ENCODE measurements at regions not wholly inside any gene's neighbourhood (a gene's known extent, or its start where the extent isn't known, plus 50 kb on each side); places are given as distances from the start of the nearest gene placed in this dataset.

DNA sequence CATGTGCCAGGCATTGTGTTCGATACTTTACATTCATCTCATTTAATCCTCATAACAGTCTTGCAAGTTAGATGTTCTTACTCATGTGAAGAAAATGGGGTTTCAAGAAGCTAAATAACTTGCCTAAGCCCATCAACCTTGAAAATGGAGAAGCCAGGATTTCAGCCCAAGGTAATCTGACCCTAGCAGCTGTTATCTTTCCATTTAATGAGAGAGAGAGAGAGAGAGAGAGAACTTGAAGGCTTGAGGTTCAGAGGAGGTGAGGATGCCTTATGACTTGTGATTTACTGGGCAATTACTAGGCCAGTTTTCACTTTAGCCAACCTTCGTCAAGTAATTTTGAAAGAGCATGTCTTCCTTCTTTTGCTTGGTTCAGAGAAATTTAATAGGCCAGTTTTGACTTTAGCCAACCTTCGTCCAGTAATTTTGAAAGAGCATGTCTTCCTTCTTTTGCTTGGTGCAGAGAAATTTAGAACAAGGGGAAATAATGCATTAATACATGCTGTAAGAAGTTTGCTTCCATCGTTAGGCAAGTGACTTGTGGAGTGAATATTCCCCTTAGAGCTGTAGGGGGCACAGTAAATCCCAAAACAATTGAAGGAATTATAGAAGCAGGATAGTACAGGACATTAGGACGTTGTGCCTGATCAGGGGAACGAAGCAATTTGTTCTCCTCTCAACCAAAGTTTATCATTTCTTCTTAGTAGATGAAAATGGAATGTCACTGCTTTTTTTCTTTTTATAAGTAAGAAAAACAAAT, 143.0 kb upstream of the BMPER start:
- Histone ChIP-seq H3K4me1 (ENCODE audit: control insufficient read depth in 2 of 2, insufficient read depth in 2 of 2, low read length in 2 of 2) (no peaks in the 10 kb centered on the region), H3K9me3 (ENCODE audit: control insufficient read depth in 2 of 2, low read length in 2 of 2) (no peaks in the 10 kb centered on the region), H3K4me3 (ENCODE audit: low read length in 2 of 2) (no peak overlapping the region), H3K36me3 (ENCODE audit: control insufficient read depth in 2 of 2, insufficient read depth in 2 of 2, low read length in 2 of 2) (no peaks in the 10 kb centered on the region), H3K9ac (ENCODE audit: low read depth in 1 of 2, low read length in 2 of 2) (no peak overlapping the region), H3K27me3 (ENCODE audit: control insufficient read depth in 2 of 2, insufficient read depth in 2 of 2, low read length in 2 of 2) (no peaks in the 10 kb centered on the region), H3K27ac (ENCODE audit: low read depth in 2 of 2, low read length in 2 of 2) (no peak overlapping the region)

DNA sequence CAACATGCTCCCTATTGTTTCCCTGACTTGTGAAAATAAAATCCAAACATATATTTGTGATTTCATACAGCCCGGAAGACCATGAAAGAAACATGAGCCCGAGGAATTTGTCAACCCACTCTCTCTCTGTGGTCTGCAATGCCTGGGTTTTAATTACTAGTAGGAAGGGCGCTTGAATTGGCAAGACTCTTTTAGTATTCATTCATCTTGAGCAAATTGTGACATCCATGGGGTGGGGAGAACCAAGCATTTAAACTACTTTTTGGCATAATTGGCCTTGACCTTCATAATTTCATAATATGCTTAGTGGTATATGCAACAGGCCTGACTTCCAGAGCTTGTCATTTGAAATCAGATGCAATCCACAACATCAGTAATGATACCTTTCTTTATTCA, 142.4 kb upstream of the BMPER start:
- H3K4me3 ChIP-seq (ENCODE audit: low read length in 2 of 2): no peak overlapping the region
- no peaks in the 10 kb centered on the region for H3K9me3 ChIP-seq (ENCODE audit: control insufficient read depth in 2 of 2, low read length in 2 of 2)
- H3K36me3 ChIP-seq (ENCODE audit: control insufficient read depth in 2 of 2, insufficient read depth in 2 of 2, low read length in 2 of 2): no peaks in the 10 kb centered on the region
- H3K4me1 ChIP-seq (ENCODE audit: control insufficient read depth in 2 of 2, insufficient read depth in 2 of 2, low read length in 2 of 2): no peaks in the 10 kb centered on the region
- no peak overlapping the region for H3K9ac ChIP-seq (ENCODE audit: low read depth in 1 of 2, low read length in 2 of 2)
- no peak overlapping the region for H3K27ac ChIP-seq (ENCODE audit: low read depth in 2 of 2, low read length in 2 of 2)
- H3K27me3 ChIP-seq (ENCODE audit: control insufficient read depth in 2 of 2, insufficient read depth in 2 of 2, low read length in 2 of 2): no peaks in the 10 kb centered on the region

DNA sequence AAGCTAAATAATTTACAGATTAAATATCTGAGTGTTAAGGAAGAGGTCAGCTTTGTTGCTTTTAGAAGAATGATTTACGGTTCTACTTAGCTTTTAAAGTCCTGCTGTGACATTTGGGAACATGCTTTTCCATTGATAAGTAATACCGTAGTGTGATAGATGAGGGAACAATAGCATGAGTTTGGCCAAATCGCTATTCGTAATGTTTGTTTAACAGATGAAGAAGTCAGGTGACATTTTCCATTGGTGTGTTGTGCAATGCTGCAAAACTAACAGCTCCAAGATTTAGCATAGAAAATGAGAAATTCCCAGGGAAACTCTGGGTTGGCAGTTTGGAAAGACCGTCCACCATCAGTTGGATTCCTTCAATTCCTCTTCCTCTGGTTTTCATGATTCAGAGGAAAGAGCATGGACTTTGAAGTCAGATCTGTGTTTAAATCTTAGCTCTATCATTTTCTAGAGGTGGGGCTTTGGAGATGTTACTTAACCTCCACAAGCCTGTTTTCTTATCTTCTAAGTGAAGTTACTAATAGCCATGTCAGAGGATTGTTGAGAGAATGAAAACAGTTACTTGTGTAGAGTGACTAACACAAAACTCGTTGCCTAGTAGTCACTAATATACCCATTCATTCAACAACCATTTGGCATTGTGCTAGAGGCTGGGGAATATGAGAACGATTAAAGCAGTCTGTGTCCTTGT, 140.4 kb upstream of the BMPER start:
- no peaks in the 10 kb centered on the region for H3K36me3 ChIP-seq (ENCODE audit: control insufficient read depth in 2 of 2, insufficient read depth in 2 of 2, low read length in 2 of 2)
- no peak overlapping the region for H3K9ac ChIP-seq (ENCODE audit: low read depth in 1 of 2, low read length in 2 of 2)
- no peaks in the 10 kb centered on the region for H3K4me1 ChIP-seq (ENCODE audit: control insufficient read depth in 2 of 2, insufficient read depth in 2 of 2, low read length in 2 of 2)
- H3K27ac ChIP-seq (ENCODE audit: low read depth in 2 of 2, low read length in 2 of 2): no peak overlapping the region
- no peaks in the 10 kb centered on the region for H3K9me3 ChIP-seq (ENCODE audit: control insufficient read depth in 2 of 2, low read length in 2 of 2)
- H3K4me3 ChIP-seq (ENCODE audit: low read length in 2 of 2): no peak overlapping the region
- H3K27me3 ChIP-seq (ENCODE audit: control insufficient read depth in 2 of 2, insufficient read depth in 2 of 2, low read length in 2 of 2): no peaks in the 10 kb centered on the region

DNA sequence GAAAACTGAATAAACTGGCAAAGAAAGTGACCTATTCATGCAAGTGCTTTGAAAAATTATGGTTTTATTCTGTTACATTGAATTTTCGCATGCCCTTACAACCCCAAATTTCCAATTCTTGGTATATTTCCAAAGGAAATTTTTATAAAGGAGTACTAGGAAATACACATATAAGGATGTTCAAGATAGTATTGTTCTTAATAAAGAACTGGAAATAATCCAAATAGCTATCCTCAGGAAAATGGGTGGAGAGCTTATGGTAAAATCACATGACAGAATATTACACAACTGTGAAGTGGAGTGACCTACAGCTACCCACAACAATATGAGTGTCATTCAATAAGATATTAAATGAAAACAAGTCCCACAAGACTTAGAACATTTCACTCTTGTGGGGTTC, 138.9 kb upstream of the BMPER start:
- Histone ChIP-seq H3K9me3 (ENCODE audit: control insufficient read depth in 2 of 2, low read length in 2 of 2) (no peaks in the 10 kb centered on the region), H3K4me3 (ENCODE audit: low read length in 2 of 2) (no peak overlapping the region), H3K9ac (ENCODE audit: low read depth in 1 of 2, low read length in 2 of 2) (no peak overlapping the region), H3K27ac (ENCODE audit: low read depth in 2 of 2, low read length in 2 of 2) (no peak overlapping the region), H3K27me3 (ENCODE audit: control insufficient read depth in 2 of 2, insufficient read depth in 2 of 2, low read length in 2 of 2) (no peaks in the 10 kb centered on the region), H3K36me3 (ENCODE audit: control insufficient read depth in 2 of 2, insufficient read depth in 2 of 2, low read length in 2 of 2) (no peaks in the 10 kb centered on the region), H3K4me1 (ENCODE audit: control insufficient read depth in 2 of 2, insufficient read depth in 2 of 2, low read length in 2 of 2) (no peaks in the 10 kb centered on the region)

DNA sequence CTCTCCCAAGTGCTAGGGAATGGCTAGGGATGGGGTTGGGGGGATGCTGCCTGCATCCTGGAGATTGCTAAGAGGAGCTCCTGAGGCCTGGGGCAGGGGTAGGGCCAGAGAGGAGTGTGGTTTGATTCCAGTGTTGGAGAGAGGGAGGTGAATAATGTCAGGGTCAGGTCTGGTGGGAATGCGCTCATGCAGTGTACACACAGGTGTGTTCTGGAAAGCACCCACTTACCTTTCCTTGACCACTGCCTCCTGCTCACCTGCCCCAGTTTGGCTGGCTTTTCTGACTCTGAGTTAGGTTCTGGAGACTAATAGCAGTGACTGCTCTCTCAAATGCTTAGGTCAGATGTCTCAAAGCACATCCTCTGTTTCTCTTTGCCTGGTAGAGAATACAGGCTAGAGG, 135.4 kb upstream of the BMPER start:
- H3K4me3 ChIP-seq (ENCODE audit: low read length in 2 of 2): no peak overlapping the region
- H3K36me3 ChIP-seq (ENCODE audit: control insufficient read depth in 2 of 2, insufficient read depth in 2 of 2, low read length in 2 of 2): no peaks in the 10 kb centered on the region
- no peak overlapping the region for H3K27ac ChIP-seq (ENCODE audit: low read depth in 2 of 2, low read length in 2 of 2)
- H3K4me1 ChIP-seq (ENCODE audit: control insufficient read depth in 2 of 2, insufficient read depth in 2 of 2, low read length in 2 of 2): peaks cover 0 to 2% of the 10 kb centered on the region in 2 donors
- no peaks in the 10 kb centered on the region for H3K27me3 ChIP-seq (ENCODE audit: control insufficient read depth in 2 of 2, insufficient read depth in 2 of 2, low read length in 2 of 2)
- H3K9me3 ChIP-seq (ENCODE audit: control insufficient read depth in 2 of 2, low read length in 2 of 2): no peaks in the 10 kb centered on the region
- no peak overlapping the region for H3K9ac ChIP-seq (ENCODE audit: low read depth in 1 of 2, low read length in 2 of 2)

DNA sequence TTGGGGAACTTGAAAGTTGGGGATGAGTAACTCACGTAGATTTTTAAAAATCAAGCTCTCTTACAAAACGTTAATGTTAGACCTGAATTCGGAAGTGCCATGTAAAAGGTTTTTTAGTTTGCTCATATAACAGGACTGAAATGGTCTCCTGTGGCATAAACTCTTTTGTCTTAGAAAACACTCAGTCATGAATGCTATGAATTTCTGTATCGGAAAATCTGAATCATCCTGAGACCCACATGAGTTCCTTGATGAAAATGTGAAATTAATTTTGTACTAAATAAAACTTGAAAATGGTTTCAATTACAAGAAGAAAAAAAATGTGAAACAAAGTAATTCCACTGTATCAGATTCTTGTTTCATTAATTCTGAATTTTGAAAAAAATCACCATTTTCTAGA, 134.8 kb upstream of the BMPER start:
- no peak overlapping the region for H3K9ac ChIP-seq (ENCODE audit: low read depth in 1 of 2, low read length in 2 of 2)
- no peak overlapping the region for H3K27ac ChIP-seq (ENCODE audit: low read depth in 2 of 2, low read length in 2 of 2)
- no peaks in the 10 kb centered on the region for H3K27me3 ChIP-seq (ENCODE audit: control insufficient read depth in 2 of 2, insufficient read depth in 2 of 2, low read length in 2 of 2)
- H3K4me3 ChIP-seq (ENCODE audit: low read length in 2 of 2): no peak overlapping the region
- H3K36me3 ChIP-seq (ENCODE audit: control insufficient read depth in 2 of 2, insufficient read depth in 2 of 2, low read length in 2 of 2): no peaks in the 10 kb centered on the region
- H3K9me3 ChIP-seq (ENCODE audit: control insufficient read depth in 2 of 2, low read length in 2 of 2): no peaks in the 10 kb centered on the region
- peaks cover 0 to 4% of the 10 kb centered on the region in 2 donors for H3K4me1 ChIP-seq (ENCODE audit: control insufficient read depth in 2 of 2, insufficient read depth in 2 of 2, low read length in 2 of 2)

DNA sequence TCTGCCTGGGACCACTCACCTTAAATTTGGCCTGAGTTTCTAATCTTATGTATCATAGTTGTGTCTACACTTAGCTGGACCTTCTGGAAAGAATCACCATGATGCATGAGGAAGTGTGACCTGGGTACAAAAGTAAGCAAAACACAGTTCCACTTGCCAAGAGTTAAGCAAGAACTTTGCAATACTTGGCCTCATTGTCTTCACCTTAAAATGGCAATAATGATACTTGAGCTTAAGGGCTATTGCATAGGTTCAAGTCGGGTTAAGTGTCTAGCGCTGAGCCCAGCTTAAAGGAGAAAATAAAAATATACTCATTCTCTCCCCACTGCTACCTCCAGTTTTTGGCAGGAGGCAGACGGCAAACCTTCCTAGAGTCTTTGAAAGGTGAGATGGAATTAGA, 133.9 kb upstream of the BMPER start:
- no peaks in the 10 kb centered on the region for H3K27me3 ChIP-seq (ENCODE audit: control insufficient read depth in 2 of 2, insufficient read depth in 2 of 2, low read length in 2 of 2)
- no peaks in the 10 kb centered on the region for H3K36me3 ChIP-seq (ENCODE audit: control insufficient read depth in 2 of 2, insufficient read depth in 2 of 2, low read length in 2 of 2)
- H3K27ac ChIP-seq (ENCODE audit: low read depth in 2 of 2, low read length in 2 of 2): no peak overlapping the region
- no peak overlapping the region for H3K4me3 ChIP-seq (ENCODE audit: low read length in 2 of 2)
- H3K9ac ChIP-seq (ENCODE audit: low read depth in 1 of 2, low read length in 2 of 2): no peak overlapping the region
- H3K4me1 ChIP-seq (ENCODE audit: control insufficient read depth in 2 of 2, insufficient read depth in 2 of 2, low read length in 2 of 2): peaks cover 0 to 9% of the 10 kb centered on the region in 2 donors
- no peaks in the 10 kb centered on the region for H3K9me3 ChIP-seq (ENCODE audit: control insufficient read depth in 2 of 2, low read length in 2 of 2)

DNA sequence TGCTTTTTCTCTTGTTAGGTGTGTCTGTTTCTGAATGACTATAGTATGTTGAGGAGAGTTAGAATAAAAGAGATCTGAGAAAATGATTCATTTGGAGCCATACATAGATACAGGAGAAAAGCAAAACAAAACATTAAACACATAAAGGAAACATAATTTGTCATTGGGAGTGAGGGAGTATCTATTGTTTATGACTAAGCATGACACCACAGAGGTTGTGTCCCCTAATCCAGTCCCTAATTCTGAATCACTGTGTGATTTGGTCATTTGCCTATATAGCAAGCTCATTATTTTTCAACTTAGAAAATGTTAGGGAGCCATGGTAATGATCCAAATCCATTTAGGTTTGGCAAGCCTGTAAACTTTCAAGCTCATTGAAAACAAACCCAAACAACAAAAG, 132.3 kb upstream of the BMPER start:
- H3K4me1 ChIP-seq (ENCODE audit: control insufficient read depth in 2 of 2, insufficient read depth in 2 of 2, low read length in 2 of 2): peaks cover 0 to 9% of the 10 kb centered on the region in 2 donors
- no peak overlapping the region for H3K27ac ChIP-seq (ENCODE audit: low read depth in 2 of 2, low read length in 2 of 2)
- H3K4me3 ChIP-seq (ENCODE audit: low read length in 2 of 2): no peak overlapping the region
- H3K27me3 ChIP-seq (ENCODE audit: control insufficient read depth in 2 of 2, insufficient read depth in 2 of 2, low read length in 2 of 2): no peaks in the 10 kb centered on the region
- no peaks in the 10 kb centered on the region for H3K36me3 ChIP-seq (ENCODE audit: control insufficient read depth in 2 of 2, insufficient read depth in 2 of 2, low read length in 2 of 2)
- H3K9me3 ChIP-seq (ENCODE audit: control insufficient read depth in 2 of 2, low read length in 2 of 2): no peaks in the 10 kb centered on the region
- H3K9ac ChIP-seq (ENCODE audit: low read depth in 1 of 2, low read length in 2 of 2): no peak overlapping the region

DNA sequence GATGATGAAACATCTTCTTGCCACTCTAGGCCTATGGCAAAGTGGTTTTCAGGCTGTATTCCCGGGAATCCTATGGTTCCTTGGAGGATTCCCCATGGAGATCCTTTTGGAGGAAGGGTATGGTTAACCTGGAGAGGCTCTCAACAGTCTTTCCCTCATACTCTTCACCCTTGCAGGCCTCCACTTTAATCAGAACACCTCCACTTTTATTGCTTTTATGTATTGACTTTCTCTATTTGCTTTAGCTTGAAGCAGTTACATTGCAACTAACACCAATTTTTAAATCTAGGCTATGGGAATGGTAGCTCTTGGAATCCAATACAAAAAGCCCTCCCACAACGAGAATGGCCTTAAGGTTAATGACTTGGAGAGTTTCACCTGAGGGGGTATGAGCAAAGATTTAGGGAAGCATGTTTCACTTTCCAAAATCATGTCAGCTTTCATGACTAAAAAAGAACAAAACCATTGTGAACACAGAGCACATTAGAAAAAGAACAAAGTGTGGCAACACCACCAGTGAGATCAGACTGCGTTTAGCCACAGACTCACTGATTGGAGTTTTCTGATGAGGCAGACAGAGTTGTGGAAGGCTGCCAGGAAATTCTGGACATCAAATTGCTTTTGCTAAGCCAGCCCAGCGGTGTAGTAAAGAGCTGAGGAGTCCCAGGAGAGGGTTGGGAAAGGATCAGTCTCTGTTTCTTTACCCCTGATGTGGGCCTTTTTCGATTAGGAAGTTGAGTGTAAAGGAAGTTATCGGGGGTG, 130.4 kb upstream of the BMPER start:
- Histone ChIP-seq H3K27ac (ENCODE audit: low read depth in 2 of 2, low read length in 2 of 2) (peak overlapping the region in 1 of 2 donors; percentile 46), H3K9me3 (ENCODE audit: control insufficient read depth in 2 of 2, low read length in 2 of 2) (no peaks in the 10 kb centered on the region), H3K4me3 (ENCODE audit: low read length in 2 of 2) (no peak overlapping the region)

DNA sequence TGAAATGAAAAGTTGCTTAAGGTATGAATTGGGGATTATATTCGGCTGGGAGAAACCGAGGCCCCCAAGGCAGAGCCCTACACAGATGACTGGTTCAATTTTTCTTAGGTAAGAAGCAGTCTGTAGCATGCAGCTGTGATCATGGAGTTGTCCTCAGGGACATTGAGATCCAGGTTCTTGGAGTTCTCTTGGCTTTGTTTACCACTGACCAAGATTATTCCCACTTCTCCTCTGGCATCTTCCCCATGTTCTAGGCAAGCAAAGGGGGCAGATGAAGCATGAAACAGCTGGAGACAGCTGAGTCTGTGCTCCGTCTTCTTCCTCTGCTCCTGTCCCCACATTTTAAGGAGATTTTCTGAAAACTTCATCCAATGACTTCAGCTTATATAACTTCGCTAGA, 129.5 kb upstream of the BMPER start:
- Histone ChIP-seq H3K27me3 (ENCODE audit: control insufficient read depth in 2 of 2, insufficient read depth in 2 of 2, low read length in 2 of 2) (no peaks in the 10 kb centered on the region), H3K9me3 (ENCODE audit: control insufficient read depth in 2 of 2, low read length in 2 of 2) (no peaks in the 10 kb centered on the region), H3K4me3 (ENCODE audit: low read length in 2 of 2) (no peak overlapping the region), H3K9ac (ENCODE audit: low read depth in 1 of 2, low read length in 2 of 2) (no peak overlapping the region), H3K27ac (ENCODE audit: low read depth in 2 of 2, low read length in 2 of 2) (peak overlapping the region in 1 of 2 donors; percentile 46), H3K36me3 (ENCODE audit: control insufficient read depth in 2 of 2, insufficient read depth in 2 of 2, low read length in 2 of 2) (no peaks in the 10 kb centered on the region), H3K4me1 (ENCODE audit: control insufficient read depth in 2 of 2, insufficient read depth in 2 of 2, low read length in 2 of 2) (peaks cover 0 to 9% of the 10 kb centered on the region in 2 donors)

More for the DNA sequence above, 130.4 kb upstream of the BMPER start:
- Histone ChIP-seq H3K9ac (ENCODE audit: low read depth in 1 of 2, low read length in 2 of 2) (no peak overlapping the region), H3K4me1 (ENCODE audit: control insufficient read depth in 2 of 2, insufficient read depth in 2 of 2, low read length in 2 of 2) (peaks cover 0 to 9% of the 10 kb centered on the region in 2 donors), H3K36me3 (ENCODE audit: control insufficient read depth in 2 of 2, insufficient read depth in 2 of 2, low read length in 2 of 2) (no peaks in the 10 kb centered on the region), H3K27me3 (ENCODE audit: control insufficient read depth in 2 of 2, insufficient read depth in 2 of 2, low read length in 2 of 2) (no peaks in the 10 kb centered on the region)
